ENCODE measurements at regions not wholly inside any gene's neighbourhood (a gene's known extent, or its start where the extent isn't known, plus 50 kb on each side); places are given as distances from the start of the nearest gene placed in this dataset.

DNA sequence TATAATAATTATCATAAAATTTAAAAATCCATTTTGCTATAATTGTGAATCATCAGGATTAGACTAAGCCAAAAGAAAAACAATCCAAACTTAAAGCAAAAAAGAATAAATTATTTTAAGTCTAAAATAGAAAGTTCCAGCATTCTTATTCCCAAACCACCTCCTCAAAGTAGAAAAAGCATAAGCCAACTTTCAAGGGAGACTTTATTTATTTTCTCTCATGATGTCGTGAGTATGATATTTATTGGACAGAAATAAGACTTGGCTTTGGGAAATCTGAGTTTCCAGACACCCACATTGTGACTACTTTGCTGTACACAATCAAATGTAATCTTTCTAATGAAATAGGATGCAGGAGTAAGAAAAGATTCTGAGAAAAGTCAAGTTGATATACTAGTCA is 372.1 kb downstream of the MTRR start:
- no peak for DNase-seq (ENCODE audit: low spot score)

GRCh38 chr5:8241558-8241957 is 372.6 kb downstream of the MTRR start:
- no peak for DNase-seq (ENCODE audit: low spot score)

GRCh38 chr5:8247049-8247899 is 378.3 kb downstream of the MTRR start:
- DNase-seq (ENCODE audit: low spot score): no peak

DNA sequence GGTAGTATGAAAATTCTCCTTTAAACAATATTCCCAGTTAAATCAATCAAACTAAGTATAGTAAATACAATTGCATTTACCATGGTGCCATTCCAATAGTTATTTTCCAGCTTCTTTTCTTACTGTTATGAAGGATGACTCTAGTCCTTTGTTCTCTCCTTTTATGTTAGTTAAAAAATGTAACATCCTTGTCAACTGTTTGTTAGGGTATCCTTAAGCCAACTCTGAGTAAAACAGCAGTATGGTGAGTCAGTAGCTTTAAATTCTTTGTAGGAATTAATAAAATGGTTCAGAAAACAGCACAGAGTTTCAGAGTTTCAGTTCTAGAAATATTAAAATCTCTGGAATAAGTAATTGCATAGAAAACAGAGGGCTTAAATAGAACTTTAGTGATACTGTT is 384.4 kb downstream of the MTRR start:
- DNase-seq (ENCODE audit: low spot score): no peak

DNA sequence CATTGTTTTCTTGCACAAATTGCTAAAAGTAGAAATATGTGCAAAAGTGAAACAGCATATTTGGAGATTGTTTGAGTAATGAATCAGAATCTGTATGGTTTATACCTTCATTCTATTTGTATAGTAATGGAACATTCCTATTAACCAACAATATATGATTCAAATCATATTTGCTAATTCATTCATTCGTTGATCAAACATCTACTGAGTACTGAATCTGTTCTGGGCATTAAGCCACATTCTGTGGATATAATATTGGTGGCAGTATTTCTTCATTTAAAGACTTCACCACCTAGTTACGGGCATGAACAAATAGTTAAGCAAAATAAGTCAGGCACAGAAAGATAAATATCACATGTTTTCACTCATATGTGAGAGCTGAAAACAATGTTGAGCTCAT is 385.7 kb downstream of the MTRR start:
- DNase-seq (ENCODE audit: low spot score): no peak

- no peak for DNase-seq (ENCODE audit: low spot score)
Observed at GRCh38 chr5:8258801-8259200, 389.9 kb downstream of the MTRR start.

GRCh38 chr5:8270246-8270645 is 401.3 kb downstream of the MTRR start:
- no peak for DNase-seq (ENCODE audit: low spot score)

DNA sequence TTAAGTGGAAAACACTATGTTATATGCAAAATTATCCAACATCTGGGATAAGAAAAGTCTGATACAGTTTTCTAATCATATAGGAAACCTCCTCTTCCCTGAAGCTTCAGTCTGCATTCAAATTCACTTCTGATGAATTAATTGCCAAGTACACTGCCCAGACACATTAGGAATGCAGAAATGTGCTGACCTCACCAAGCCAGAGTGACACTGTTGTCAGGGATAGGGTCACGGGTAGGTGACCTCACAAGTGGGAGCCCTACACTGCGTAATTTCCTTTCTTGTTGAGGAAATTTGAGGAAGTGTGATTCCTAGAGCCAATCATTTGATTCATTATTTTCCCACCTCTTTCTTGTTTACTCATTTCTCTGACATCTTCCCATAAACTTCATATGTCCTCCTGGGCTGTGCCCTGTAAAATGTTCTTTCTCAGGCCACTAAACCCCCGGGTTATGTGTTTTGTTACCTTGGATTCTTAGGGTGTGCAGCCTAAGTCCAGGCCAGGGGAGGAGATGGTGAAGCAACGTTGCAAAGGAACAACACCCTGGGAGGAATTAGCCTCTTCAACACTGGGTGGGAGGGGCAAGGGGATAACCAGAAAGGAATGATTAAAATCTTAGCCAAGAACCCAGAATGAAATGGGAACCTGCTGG is 411.9 kb downstream of the MTRR start:
- no peak for DNase-seq (ENCODE audit: low spot score)

- no peak for DNase-seq (ENCODE audit: low spot score)
Observed at GRCh38 chr5:8288334-8288733, 419.4 kb downstream of the MTRR start.

- no peak for DNase-seq (ENCODE audit: low spot score)
Observed at GRCh38 chr5:8288897-8289516, 420.1 kb downstream of the MTRR start.

DNA sequence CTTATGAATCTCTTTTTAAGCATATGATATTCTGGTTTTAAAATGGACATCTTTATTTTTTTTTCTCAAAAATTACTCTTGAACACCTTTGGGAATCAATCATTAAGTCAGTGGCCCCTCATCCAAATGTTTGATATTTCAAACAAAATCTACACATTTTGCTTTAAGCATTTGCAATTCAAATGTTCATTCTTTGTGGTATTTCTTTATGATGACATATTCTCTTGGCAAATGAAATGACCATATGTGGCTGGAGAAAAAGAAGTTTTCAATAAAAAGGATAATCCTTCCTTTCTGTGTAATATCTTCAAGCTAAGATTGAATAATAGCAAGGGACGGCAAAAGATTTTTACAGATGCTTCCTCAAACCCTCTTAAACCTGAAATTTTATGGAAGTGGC is 420.8 kb downstream of the MTRR start:
- DNase-seq (ENCODE audit: low spot score): no peak

GRCh38 chr5:8290721-8291120 is 421.8 kb downstream of the MTRR start:
- no peak for DNase-seq (ENCODE audit: low spot score)

- no peak for DNase-seq (ENCODE audit: low spot score)
Observed at GRCh38 chr5:8291641-8292040, 422.7 kb downstream of the MTRR start.

- no peak for DNase-seq (ENCODE audit: low spot score)
Observed at GRCh38 chr5:8295141-8295540, 426.2 kb downstream of the MTRR start.

DNA sequence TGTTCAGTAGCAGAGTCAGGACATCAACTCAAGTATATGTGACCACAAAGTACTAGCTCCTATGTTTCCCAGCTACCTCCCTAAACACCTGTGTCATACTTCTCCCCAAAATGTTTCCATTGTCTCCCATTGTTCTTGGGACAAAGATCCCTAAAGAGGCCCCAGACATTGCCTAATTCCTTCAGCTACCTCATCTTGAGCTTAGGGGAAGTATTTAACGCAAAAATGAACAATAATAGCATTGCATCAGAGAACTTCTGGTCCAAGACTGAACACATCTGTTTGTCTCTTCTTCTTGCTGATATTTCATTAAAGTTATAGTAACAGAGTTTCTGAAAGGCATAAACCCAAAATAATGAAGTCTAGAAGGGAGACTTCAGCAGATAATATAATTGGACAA is 430.8 kb downstream of the MTRR start:
- no peak for DNase-seq (ENCODE audit: low spot score)

DNA sequence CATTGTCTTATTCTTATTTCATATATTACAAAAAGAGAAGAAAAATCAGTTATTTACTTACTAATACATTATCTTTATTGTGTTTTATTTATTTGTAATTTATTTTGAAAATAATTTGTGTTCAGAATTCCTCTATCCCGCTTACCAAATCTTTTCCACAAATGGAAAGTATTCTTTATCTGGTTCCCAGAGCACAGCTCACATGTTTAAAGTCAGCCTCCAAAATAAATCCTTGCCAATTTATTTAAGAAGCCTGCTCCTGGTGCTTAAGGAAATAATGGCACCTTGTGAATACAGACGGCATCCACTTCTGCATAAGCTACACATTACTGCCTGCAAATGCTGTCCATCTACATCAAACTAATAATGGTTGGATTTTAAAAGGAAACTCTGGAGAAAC is 435.4 kb downstream of the MTRR start:
- DNase-seq (ENCODE audit: low spot score): no peak

GRCh38 chr5:8306288-8306896 is 437.4 kb downstream of the MTRR start:
- DNase-seq (ENCODE audit: low spot score): no peak

DNA sequence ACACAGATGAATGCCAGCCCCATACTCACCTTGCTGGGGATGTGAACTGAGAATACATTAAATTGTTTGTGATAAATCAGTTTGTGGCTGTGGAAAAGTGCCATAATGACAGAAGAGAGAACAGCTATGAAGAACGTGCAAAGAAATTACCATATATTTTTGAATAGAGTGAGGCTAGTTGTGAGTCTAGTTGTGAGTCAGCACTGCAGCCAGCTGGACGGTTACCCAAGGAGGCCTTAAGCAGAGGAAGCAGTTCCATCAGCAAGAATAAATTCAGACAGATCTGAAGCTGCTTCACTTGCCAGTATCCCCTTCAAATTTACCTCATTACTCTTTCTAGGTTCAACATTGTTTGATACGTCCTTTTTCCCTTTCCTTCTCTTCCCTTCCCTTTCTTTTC is 446.0 kb downstream of the MTRR start:
- no peak for DNase-seq (ENCODE audit: low spot score)

DNA sequence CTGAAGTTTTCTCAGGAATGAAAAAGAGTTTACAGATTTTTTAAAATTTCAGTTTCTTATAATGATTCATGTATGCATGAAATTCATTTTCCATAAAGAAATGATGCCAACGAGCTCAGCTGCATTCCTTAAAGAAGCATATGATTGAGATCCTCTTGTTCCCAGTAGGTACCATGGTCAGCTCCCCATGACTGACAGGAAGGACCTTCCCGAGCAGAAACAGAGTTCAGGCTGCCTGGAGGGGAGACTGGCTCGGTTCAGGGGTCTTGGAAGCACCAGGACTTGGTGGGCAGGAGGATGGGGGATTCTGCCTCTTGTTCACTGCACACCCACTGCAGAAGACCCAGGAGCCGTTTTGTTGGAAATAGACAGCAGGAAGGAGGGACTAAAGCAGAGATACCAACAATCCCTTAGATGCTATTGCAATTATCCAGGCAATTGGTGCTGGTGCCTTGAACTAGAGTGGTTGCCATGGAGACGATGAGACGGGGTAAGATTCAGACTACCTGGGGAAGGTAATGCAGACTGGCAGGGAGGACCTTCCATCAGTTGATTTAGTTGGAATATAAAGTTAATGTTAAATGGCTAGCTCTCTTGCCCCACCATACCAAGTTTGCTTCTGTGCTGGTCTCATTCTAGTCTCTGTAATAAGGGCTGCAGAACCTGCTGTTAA is 447.8 kb downstream of the MTRR start:
- no peak for DNase-seq (ENCODE audit: low spot score)

DNA sequence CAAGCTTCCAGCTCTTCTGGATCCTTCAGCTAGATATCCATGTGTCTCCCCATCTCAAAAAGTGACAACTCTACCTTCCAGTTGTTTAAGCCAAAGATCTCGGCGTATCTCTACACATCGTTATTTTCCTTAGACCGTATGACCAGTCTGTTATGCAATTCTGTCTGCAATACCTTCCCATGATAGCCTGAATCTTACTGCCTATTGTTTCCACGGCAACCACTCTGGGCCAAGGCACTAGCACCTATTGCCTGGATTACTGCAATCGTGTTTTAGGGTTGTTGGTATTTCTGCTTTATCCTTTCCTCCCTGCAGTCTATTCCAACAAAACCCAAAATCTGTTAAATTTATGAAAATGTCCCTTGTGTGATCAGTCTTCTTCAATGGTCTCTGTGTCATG is 448.4 kb downstream of the MTRR start:
- DNase-seq (ENCODE audit: low spot score): no peak

GRCh38 chr5:8320244-8320643 is 451.3 kb downstream of the MTRR start:
- no peak for DNase-seq (ENCODE audit: low spot score)

DNA sequence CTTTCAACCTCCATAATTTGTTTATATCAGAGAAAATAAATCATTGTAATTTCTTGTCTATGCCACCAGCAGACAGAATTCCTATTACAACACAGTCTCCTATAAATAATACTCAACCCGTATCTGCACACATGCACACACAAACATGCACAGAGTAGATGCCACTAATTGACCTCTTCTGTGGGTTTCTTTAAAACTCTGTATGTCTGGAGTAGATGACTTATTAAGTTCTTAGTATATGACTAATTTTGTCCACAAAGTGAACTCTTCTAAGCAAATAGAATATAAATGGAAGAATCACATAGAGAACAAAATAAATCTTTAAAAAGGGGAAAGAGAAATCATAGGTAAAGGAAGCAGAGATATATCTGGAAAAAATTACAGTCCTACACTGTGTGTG is 452.3 kb downstream of the MTRR start:
- DNase-seq (ENCODE audit: low spot score): no peak
